ENCODE measurements at regions not wholly inside any gene's neighbourhood (a gene's known extent, or its start where the extent isn't known, plus 50 kb on each side); places are given as distances from the start of the nearest gene placed in this dataset.

GRCh38 chr10:129258283-129258923 is 208.6 kb upstream of the MGMT start:
- H3K9me3 Mint-ChIP-seq, result no peaks in the 10 kb centered on the region
- no peaks in the 10 kb centered on the region for H3K4me1 Mint-ChIP-seq (ENCODE audit: low read depth)
- ATAC-seq, result no peak
- H3K36me3 Mint-ChIP-seq (ENCODE audit: insufficient read depth), result no peaks in the 10 kb centered on the region
- DNase-seq, result no peak
- no peaks in the 10 kb centered on the region for H3K27me3 Mint-ChIP-seq (ENCODE audit: low read depth)
- H3K4me3 Mint-ChIP-seq, result no peak overlapping the region

DNA sequence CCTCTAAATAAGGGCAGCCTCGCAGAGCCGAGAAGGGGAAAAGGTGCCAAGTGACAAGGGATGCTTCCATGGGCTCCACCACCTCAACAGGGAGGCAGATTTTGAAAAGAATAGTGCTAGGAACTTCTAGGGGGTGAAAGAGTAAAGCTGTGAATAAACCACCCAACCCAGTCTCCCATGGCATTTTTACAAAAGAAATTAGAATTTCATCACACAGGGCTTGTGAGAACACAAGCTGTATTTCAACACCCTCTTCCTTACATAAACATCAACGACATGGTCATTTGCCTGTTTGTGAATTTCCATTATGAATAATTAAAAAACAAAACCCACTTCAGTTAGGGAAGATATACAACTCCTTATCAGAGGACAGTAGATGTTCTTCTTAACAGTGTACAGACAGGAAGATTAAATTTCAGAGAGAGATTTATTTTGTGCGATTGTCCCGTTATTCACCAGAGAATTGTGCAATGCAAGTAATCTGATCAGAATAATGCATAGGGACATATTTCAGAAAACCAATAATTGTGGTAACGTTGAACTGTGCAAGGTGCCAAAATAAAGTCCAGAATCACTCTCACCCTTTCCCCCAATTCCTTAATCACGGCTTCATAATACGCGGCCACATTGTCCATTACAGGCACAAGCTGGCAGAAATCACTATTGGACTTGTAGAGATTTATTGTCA is 207.8 kb upstream of the MGMT start:
- no peaks in the 10 kb centered on the region for H3K9me3 Mint-ChIP-seq
- H3K27me3 Mint-ChIP-seq (ENCODE audit: low read depth), result no peaks in the 10 kb centered on the region
- H3K4me1 Mint-ChIP-seq (ENCODE audit: low read depth), result no peaks in the 10 kb centered on the region
- no peak overlapping the region for H3K4me3 Mint-ChIP-seq
- no peaks in the 10 kb centered on the region for H3K36me3 Mint-ChIP-seq (ENCODE audit: insufficient read depth)
- DNase-seq, result no peak
- ATAC-seq, result no peak

- DNase-seq (no peak), ATAC-seq (no peak)
- no peaks in the 10 kb centered on the region for H3K4me1 Mint-ChIP-seq (ENCODE audit: low read depth)
- H3K4me3 Mint-ChIP-seq, result no peak overlapping the region
- no peaks in the 10 kb centered on the region for H3K36me3 Mint-ChIP-seq (ENCODE audit: insufficient read depth)
- peaks cover 6% of the 10 kb centered on the region for H3K27me3 Mint-ChIP-seq (ENCODE audit: low read depth)
- no peaks in the 10 kb centered on the region for H3K9me3 Mint-ChIP-seq
These were observed 194.9 kb upstream of the MGMT start for GRCh38 chr10:129272176-129272575.

DNA sequence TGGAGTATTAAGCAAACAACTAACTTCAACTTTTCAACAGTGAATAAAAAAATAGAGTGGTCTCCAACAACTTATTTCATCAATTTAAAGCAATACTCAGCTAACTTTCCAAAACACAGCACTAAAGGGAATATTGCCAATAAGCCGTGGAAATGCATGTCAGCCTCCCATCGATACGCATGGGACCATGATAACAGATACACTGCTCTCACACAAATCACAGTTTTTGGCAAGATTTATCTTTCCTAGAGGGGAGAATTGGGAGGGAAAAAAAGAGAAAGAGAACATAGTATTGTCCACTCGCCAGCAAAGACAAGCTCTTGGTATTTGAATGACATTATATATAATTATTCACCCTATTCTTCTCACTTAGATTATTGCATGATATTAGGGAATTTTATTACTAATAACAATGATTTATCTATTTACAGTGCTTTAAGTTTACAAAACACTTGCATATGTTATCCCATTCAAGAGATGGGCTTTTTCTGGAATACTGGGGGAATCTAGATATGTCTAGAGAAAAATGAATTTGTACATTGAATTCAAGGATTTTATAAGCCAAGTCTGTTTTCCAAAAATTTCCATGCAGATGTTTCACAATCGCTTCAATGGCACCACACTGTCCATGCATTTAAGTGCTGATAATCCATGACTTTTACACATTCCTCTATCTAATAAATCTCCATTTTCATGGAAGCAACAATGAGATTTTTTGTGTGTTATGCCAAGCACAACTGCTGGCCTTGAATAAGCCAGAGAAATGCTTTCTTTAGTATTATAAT is 194.0 kb upstream of the MGMT start:
- DNase-seq, result no peak
- no peaks in the 10 kb centered on the region for H3K4me1 Mint-ChIP-seq (ENCODE audit: low read depth)
- H3K4me3 Mint-ChIP-seq, result no peak overlapping the region
- no peaks in the 10 kb centered on the region for H3K9me3 Mint-ChIP-seq
- ATAC-seq, result no peak
- H3K27me3 Mint-ChIP-seq (ENCODE audit: low read depth), result peaks cover 10% of the 10 kb centered on the region
- H3K36me3 Mint-ChIP-seq (ENCODE audit: insufficient read depth), result no peaks in the 10 kb centered on the region

DNA sequence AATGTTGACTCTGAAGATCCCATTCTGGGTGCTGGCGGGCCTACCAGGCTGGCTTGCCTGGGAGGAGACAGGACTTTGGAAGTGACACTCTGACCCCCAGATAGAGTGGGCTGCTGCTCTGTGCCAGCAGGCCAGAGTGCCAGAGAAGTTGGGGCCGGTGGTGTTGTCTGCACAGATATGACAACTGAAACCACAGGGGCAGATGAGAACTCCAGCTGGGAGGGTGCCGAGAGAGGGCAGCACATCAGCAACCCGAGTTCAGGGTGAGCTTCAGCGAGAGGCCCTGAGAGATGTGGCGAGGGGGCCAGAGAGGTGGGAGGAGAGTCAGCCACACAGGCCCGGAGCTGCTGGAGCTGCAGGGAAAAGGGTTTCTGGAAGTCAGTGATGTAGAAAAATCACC is 193.2 kb upstream of the MGMT start:
- Mint-ChIP-seq H3K4me3 (no peak overlapping the region), H3K9me3 (no peaks in the 10 kb centered on the region), H3K4me1 (ENCODE audit: low read depth) (no peaks in the 10 kb centered on the region), H3K27me3 (ENCODE audit: low read depth) (peaks cover 10% of the 10 kb centered on the region), H3K36me3 (ENCODE audit: insufficient read depth) (no peaks in the 10 kb centered on the region)
- no peak for ATAC-seq
- DNase-seq, result no peak

DNA sequence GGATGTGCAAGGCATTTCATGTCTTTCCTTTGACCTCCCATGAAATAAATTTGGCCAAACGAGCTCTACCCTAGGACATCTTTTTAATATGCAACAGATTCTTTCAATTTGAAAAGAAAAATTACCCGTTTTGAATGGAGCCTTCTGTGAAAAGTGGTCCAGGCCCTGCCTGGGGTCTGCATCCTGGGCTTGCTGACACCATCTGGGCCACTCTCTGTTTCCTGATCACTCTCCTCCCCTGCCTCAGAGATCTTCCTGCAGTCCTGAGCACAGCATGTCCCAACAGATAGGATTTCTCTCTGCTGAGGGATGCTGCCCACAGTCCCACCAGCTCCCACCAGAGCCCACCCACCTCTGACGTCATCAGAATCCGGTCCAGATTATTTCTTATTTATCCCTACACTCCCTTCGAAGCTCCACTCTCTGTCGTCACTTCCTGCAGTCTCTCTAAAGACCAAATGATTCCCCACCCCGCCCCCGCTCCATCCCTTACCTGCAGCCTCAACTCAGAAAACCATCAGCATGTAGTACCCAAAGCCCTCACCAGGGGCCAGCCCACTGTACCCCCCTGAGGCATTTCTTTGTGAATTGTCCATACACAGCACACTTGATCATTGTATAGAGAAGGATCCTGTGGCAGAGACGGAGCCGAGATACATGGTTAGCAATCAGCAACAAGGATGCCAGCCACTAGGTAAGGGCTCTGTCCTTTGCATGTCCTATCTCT is 192.1 kb upstream of the MGMT start:
- no peaks in the 10 kb centered on the region for H3K9me3 Mint-ChIP-seq
- H3K4me1 Mint-ChIP-seq (ENCODE audit: low read depth), result no peaks in the 10 kb centered on the region
- no peak for ATAC-seq

GRCh38 chr10:129275886-129276285 is 191.2 kb upstream of the MGMT start:
- ATAC-seq, result no peak
- DNase-seq, result no peak
- peaks cover 10% of the 10 kb centered on the region for H3K27me3 Mint-ChIP-seq (ENCODE audit: low read depth)
- no peaks in the 10 kb centered on the region for H3K36me3 Mint-ChIP-seq (ENCODE audit: insufficient read depth)
- H3K9me3 Mint-ChIP-seq, result no peaks in the 10 kb centered on the region
- no peak overlapping the region for H3K4me3 Mint-ChIP-seq
- H3K4me1 Mint-ChIP-seq (ENCODE audit: low read depth), result no peaks in the 10 kb centered on the region

More for the DNA sequence above, 192.1 kb upstream of the MGMT start:
- no peak for DNase-seq
- no peak overlapping the region for H3K4me3 Mint-ChIP-seq
- peaks cover 10% of the 10 kb centered on the region for H3K27me3 Mint-ChIP-seq (ENCODE audit: low read depth)
- no peaks in the 10 kb centered on the region for H3K36me3 Mint-ChIP-seq (ENCODE audit: insufficient read depth)

GRCh38 chr10:129277084-129277483 is 190.0 kb upstream of the MGMT start:
- ATAC-seq (no peak), DNase-seq (no peak)
- Mint-ChIP-seq H3K4me1 (ENCODE audit: low read depth) (no peaks in the 10 kb centered on the region), H3K9me3 (peaks cover 3% of the 10 kb centered on the region), H3K4me3 (no peak overlapping the region), H3K36me3 (ENCODE audit: insufficient read depth) (no peaks in the 10 kb centered on the region), H3K27me3 (ENCODE audit: low read depth) (peaks cover 15% of the 10 kb centered on the region)

GRCh38 chr10:129277841-129278240 is 189.2 kb upstream of the MGMT start:
- H3K4me3 Mint-ChIP-seq, result no peak overlapping the region
- no peaks in the 10 kb centered on the region for H3K4me1 Mint-ChIP-seq (ENCODE audit: low read depth)
- no peaks in the 10 kb centered on the region for H3K36me3 Mint-ChIP-seq (ENCODE audit: insufficient read depth)
- H3K9me3 Mint-ChIP-seq, result peaks cover 3% of the 10 kb centered on the region
- peaks cover 15% of the 10 kb centered on the region for H3K27me3 Mint-ChIP-seq (ENCODE audit: low read depth)
- ATAC-seq, result no peak
- DNase-seq, result no peak

DNA sequence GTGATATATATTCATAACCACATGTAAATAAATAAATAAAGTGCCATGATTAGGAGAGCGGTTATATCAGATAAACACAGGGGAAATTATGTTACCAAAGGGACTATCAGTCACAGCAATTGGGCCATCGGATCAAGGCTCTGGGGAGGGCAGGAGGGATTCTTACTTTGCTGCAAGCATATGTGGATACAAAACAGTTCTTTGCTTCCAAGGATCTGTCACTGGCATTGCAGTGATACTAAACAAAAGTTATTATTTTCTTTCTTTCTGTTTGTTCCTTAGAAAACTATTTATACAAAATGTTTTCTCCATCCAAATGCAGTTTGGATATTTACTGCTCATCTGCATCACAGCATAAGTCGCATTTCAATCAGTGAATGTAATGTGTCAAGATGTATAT is 188.4 kb upstream of the MGMT start:
- H3K9me3 Mint-ChIP-seq, result peaks cover 3% of the 10 kb centered on the region
- DNase-seq, result no peak
- H3K27me3 Mint-ChIP-seq (ENCODE audit: low read depth), result peaks cover 15% of the 10 kb centered on the region
- H3K4me1 Mint-ChIP-seq (ENCODE audit: low read depth), result no peaks in the 10 kb centered on the region
- no peak for ATAC-seq
- no peaks in the 10 kb centered on the region for H3K36me3 Mint-ChIP-seq (ENCODE audit: insufficient read depth)
- no peak overlapping the region for H3K4me3 Mint-ChIP-seq

GRCh38 chr10:129279446-129280154 is 187.4 kb upstream of the MGMT start:
- ATAC-seq (no peak), DNase-seq (no peak)
- no peaks in the 10 kb centered on the region for H3K4me1 Mint-ChIP-seq (ENCODE audit: low read depth)
- H3K9me3 Mint-ChIP-seq, result peaks cover 3% of the 10 kb centered on the region
- peaks cover 15% of the 10 kb centered on the region for H3K27me3 Mint-ChIP-seq (ENCODE audit: low read depth)
- no peaks in the 10 kb centered on the region for H3K36me3 Mint-ChIP-seq (ENCODE audit: insufficient read depth)
- H3K4me3 Mint-ChIP-seq, result no peak overlapping the region

GRCh38 chr10:129280155-129280502 is 186.9 kb upstream of the MGMT start:
- Mint-ChIP-seq H3K4me1 (ENCODE audit: low read depth) (no peaks in the 10 kb centered on the region), H3K27me3 (ENCODE audit: low read depth) (peaks cover 15% of the 10 kb centered on the region), H3K4me3 (no peak overlapping the region), H3K36me3 (ENCODE audit: insufficient read depth) (no peaks in the 10 kb centered on the region), H3K9me3 (peaks cover 3% of the 10 kb centered on the region)
- ATAC-seq (no peak), DNase-seq (no peak)

- Mint-ChIP-seq H3K4me1 (ENCODE audit: low read depth) (no peaks in the 10 kb centered on the region), H3K9me3 (peaks cover 3% of the 10 kb centered on the region), H3K27me3 (ENCODE audit: low read depth) (peaks cover 16% of the 10 kb centered on the region), H3K4me3 (no peak overlapping the region), H3K36me3 (ENCODE audit: insufficient read depth) (no peaks in the 10 kb centered on the region)
- no peak for DNase-seq
- ATAC-seq, result no peak
These were observed 186.0 kb upstream of the MGMT start for GRCh38 chr10:129280908-129281586.
